GM21825 (cell line): ENCODE measurements at regions not wholly inside any gene's neighbourhood (a gene's known extent, or its start where the extent isn't known, plus 50 kb on each side); places are given as distances from the start of the nearest gene placed in this dataset.
"Not testable (repeated sequence)": the region's sequence is repeated elsewhere in the genome, so short reads cannot be mapped to it uniquely, and the experiment has no call there.

Experiments
- ATAC-seq: cut with Tn5 transposase; IDR thresholded peaks from one replicate; pipeline ENCODE4 v1.9.1; 2021; ENCODE audit warnings: mild to moderate bottlenecking, moderate library complexity; ENCODE audit not compliant: unreplicated experiment

DNA sequence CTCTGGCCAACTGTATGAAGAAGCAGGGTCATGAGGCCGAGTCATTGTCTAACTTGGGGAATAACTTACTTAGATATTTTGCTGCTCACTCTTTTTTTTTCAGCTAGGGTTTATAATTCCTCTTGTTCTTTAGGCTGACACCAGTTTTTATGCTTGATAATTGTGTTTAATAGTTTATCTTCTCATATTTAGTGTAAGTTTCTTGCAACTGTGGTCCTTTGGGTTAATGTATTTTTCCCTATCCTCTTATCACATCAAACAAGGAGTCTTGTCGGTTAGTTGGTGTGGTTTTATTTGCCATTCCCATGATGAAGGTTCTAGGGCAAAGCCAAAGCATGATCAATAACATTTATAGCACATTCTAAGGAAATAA is 204.6 kb downstream of the NUFIP1 start:
- ATAC-seq, result no peak

DNA sequence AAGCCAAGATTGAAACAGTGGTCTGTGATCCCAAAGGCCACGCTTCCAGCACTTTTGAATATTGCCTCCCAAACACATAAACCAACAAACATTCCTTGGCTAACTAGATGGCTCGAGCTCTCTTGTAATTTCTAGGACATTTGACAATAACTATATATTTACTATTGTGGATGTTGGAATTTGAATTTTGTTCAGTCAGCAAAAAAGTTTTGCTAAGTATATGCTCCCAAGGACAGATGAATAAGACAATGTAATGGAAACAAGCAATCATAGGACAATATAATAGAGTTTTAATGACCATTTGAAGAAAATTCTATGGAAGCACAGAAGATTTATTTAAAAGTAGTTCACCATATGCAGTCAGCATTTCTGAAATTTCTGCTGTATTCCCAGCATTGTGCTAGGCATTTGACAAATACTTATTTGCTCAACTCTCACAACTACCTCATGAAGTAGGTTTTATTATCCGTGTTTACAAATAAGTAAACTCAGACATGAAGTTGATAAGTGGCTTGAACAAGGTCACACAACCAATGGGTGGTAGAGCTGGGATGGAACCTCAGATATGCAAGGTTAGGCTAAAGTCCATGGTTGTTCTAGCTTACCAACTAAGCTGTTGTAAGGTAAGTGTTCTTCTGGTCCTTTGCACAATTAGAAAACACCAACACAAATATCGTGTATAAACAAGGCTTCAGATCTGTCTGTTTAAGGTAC is 205.1 kb downstream of the NUFIP1 start:
- no peak for ATAC-seq

DNA sequence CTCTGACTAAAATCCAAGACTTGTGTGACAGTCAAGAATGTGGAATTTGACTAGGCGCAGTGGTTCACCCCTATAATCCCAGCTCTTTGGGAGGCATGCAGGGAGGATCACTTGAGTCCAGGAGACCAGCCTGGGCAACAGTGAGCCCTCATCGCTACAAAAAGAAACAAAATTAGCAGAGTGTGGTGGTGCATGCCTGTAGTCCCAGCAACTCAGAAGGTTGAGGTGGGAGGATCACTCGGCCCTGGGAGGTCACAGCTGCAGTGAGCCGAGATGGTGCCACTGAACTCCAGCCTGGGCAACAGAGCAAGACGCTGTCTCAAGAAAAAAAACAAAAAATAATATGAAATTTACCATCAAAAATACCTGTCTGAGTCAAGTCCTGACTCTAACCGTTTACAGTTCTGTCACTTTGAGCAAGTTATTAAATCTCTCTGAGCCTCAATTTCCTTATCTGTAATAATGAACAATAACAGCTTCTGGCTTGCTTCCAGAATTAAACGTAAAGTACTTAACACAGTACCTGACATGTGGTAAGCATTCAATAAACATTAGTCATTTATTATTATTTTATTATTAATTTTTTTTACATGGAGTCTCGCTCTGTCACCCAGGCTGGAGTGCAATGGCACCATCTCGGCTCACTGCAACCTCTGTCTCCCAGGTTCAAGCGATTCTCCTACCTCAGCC is 204.6 kb upstream of the TSC22D1 start:
- no peak for ATAC-seq

DNA sequence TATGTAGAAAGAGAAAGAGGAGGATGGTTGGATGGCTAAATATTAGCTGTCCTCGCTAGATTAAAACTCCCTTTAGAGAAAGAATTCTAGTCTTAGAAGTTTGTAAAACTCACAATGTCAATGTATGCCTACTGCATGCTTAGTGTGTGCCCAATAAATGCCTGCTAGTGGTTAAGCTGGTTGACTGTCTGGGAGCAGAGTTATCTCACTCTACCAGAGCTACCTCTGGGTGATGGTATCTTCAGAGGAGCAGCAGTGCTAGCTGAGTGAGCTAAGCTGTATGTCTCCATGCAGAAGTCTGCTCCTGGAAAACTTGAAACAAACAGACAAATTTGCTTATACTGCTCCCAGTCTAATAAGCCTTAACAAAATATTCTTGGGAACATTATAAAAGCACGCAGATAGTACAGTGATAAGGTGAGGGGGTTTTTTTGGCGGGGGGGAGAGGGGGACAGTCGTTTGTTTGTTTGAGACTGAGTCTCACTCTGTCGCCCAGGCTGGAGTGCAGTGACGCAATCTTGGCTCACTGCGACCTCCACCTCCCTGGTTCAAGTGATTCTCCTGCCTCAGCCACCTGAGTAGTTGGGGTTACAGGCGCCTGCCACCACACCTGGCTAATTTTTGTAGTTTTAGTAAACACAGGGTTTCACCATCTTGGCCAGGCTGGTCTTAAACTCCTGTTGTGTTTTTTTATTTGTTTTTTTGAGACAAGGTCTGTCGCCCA is 202.8 kb upstream of the TSC22D1 start:
- ATAC-seq, result no peak

GRCh38 chr13:44775290-44775689 is 199.2 kb upstream of the TSC22D1 start:
- not testable (repeated sequence) for ATAC-seq

GRCh38 chr13:44770951-44771350 is 194.8 kb upstream of the TSC22D1 start:
- no peak for ATAC-seq

DNA sequence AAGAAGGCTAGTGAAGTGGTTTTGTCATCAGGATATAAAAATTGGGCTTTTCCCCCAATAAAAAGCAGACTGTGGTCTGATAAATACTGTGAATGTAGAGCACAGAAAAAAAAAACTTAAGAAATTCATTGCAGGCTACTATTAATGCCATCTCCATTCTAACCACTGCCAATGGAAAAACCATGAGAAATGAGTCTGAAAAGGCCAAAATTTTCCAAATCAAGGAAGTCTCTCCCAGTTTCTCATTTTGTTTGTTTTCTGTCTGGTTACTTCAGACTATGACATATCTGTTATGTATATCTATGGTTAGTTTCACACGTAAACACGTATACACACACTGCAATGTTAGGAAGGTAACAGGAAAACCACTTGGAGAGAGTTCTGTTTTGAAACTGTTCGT is 193.6 kb upstream of the TSC22D1 start:
- no peak for ATAC-seq

DNA sequence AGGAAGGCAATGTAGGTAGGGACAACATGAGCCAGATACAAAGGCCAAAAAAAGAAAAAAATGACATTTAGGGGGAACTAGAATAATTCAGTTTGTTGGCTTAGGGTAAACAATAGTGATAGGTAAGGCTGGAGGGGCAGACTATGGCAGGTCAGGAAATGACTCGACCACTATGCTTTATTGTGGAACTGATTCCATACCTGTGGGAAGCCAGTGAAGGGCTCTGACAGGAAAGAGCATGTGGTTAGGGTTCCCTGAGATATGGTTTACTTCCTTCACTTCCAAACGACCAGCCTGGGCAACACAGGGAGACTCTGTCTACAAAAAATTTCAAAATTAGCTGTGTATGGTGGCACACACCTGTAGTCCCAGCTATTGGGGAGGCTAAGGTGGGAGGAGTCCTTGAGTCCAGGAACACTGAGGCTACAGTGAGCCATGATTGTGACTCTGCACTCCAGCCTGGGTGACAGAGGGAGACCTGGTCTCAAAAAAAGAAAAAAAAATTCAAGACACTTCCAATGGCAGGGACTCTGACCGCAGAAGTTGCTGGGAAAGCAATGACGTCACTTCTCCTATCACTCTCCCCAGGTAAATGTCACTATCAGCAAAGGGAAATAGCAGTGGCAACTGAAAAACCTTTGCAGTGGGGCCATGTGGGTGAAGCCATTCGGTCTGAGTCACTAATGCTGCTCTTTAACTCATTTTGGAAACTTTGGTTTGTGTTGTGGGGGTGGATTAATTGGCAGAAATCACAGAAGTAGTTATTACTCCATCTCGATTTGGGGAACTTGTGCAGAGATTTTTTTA is 192.8 kb upstream of the TSC22D1 start:
- no peak for ATAC-seq

DNA sequence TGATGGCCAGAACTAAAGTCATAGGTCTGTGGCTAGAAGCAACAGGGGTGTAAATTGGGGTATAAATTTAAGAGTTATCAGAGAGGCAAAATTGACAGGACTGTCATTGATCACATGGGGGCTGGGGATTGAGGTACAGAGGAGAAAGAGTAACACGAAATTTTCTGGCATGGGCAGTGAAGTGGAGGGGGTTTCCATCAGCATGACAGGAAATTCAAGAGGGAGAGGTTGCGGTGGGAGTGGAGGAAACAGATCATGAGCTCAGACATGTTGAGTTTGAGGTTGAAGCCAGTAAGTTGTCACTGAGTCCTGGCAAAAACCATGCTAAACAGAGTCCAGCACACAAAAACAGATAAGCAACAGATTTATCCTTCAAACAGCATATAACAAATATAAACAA is 192.1 kb upstream of the TSC22D1 start:
- ATAC-seq, result peak; percentile 70

DNA sequence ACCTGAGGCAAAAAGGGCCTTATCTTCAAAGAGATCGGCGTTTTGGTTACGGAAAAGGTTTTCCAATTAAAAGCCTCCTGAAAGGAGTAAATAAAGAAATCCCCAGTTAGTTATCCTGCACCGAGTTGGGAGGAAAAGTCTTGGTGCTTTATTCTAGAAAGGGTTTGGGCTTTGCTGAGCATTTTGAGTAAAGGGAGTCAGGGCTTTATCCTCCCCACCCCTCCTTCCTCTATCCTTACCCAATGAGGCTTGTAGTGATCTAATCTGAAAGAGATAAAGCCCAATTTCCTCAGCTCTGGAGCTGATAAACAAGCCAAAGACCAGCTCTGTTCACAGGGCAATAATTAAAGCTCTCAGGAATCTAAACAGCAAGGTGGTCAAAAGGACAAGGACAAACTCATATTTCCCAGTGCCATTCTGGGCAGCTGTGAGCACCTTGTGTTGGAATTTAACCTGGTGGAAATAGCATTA is 188.9 kb upstream of the TSC22D1 start:
- ATAC-seq, result no peak

- ATAC-seq, result no peak
These were observed 188.2 kb upstream of the TSC22D1 start for GRCh38 chr13:44764302-44764692.

DNA sequence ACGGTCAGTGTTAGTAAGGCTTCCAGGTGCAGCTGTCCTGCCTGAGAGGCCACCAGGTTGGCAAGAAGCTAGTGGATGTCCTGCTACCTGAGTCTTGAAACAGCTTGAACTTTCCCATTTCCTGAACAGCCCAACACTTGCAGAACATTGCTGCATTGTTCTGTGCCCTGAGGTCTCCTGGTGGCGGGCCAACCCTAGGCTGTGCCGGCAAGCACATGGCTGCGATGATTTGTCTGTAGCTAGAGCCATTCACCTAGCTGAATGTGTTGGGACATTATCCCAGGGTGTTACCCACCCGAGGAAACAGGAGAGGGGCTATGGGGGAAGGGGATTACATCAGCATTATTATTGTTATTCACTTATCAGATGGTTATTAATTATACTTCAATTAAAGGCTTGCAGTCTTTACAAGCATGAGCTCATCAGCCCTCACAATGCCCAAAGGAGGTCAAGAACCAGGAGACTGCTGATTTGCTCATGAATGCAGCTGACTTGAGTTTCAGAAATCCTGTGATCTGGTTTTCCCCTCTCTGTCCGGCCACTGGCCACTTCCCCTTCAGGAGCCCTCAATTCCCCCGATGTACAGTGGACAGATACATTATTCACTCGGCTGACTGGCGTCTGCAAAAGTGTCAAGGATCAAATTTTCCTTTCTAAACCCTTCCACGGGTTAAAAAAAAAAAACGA is 187.6 kb upstream of the TSC22D1 start:
- no peak for ATAC-seq

- no peak for ATAC-seq
These were observed 186.8 kb upstream of the TSC22D1 start for GRCh38 chr13:44762911-44763310.

DNA sequence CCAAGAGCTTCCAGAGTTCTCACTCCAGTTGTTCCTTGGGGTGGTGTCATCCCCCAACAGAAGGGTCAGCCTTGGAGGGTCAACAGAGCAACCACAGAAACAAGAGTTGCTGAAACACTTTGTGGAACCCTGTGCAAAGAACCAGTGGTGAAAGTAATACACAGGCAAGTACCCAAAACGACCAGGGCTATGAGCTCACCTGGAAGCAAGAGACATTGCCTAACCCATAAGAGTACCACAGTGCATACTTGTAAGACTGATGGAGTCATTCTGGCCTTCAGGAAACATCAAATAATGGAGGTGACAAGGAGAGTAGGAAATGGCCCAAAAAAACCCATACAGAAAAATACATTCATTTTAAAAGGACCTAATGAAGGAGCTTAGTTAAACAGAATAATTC is 184.3 kb upstream of the TSC22D1 start:
- no peak for ATAC-seq

GRCh38 chr13:44759384-44760360 is 183.5 kb upstream of the TSC22D1 start:
- ATAC-seq, result no peak

DNA sequence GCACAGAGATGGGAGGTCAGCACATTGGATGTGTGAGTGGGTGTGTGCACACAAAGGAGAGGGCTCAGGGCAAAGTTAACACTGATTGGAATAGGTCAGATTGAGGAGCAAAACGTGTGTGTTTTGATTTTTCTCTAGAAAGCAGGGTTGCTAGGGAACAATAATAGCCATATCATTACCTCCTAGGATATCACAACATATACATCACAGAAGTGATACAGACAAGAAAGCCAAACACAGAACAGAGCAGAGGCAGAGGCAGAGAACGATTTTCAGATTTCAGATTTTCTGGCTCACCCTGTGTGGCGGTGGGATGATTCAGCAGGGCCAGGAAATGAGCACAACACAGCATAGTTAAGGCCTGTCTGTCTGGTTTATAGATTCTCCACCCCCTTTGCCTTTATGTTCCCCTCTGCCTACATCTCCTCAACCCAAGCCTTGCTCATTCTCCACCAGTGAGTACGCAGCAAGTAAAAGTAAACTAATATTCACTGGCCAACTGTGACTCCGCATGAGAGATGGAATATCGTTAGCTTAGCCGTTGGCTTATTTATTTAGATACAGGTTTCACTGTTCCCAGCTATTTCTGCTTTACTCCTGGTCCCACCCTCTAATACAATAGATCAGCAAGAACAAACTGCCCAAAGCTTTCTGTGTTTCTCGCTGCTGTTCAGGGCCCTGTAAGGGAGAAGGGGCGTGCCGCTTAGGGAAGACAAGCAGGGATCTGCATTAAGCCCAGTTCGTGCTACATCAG is 182.7 kb upstream of the TSC22D1 start:
- no peak for ATAC-seq

DNA sequence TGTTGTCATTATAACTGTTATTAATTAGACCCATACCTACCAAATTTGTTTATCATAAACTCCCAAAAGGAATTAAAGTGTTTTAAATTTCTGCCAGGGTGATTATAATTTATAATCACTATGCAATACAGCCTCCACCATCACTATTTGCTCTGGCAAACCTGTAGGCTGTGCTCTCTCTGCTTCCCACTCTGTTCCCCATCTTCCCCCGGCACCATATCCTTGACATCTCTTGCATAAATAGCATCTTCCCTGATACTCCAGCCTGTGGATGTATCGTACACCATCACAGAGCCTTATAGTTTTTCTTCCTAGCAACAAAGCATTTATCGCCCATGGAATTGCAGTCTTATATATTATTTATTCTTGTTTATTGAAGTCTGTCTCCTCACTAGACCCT is 181.5 kb upstream of the TSC22D1 start:
- ATAC-seq, result no peak

DNA sequence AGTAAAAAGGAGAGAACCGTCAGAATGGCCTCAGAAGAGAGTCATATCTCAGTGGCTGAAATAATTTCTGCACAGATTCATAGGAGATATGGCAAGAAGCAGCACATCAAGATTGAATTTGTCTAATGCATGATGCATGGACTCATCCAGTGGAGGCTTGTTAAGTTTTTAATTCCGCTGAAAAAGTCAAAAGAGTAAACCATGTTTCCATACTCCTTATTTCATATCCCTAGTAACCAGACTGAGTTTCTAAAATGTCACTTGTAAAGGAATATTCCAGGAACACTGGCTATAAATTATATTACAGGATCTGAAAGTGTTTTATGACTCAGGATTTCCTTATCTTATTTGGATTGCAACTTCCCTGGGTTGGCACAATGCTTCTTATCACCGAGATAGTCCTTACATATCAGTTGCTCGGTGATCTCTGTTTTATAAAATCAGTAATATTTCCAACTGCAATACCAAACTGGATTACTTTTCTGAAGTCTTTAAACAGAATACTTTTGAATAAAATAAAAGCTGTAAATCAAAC is 180.2 kb upstream of the TSC22D1 start:
- ATAC-seq, result no peak
